CD8-positive, alpha-beta memory T cell (primary cell): ENCODE measurements at regions not wholly inside any gene's neighbourhood (a gene's known extent, or its start where the extent isn't known, plus 50 kb on each side); places are given as distances from the start of the nearest gene placed in this dataset.
"Not testable (repeated sequence)": the region's sequence is repeated elsewhere in the genome, so short reads cannot be mapped to it uniquely, and the experiment has no call there.

ENCODE experiments used
- CTCF ChIA-PET: fragments of 350-600 bp; sonication (Branson Sonifier 250); formaldehyde crosslinking; loops from one replicate; lab custom pipeline; 2021; ENCODE audit warnings: antibody characterized with exemption; lab: Charles Lee
- POLR2A ChIA-PET: fragments of 350-600 bp; sonication (Branson Sonifier 250); formaldehyde crosslinking; loops from one replicate; lab custom pipeline; 2021; ENCODE audit warnings: antibody characterized with exemption; lab: Charles Lee
- DNase-seq, 5 donors: peaks; one replicate each; pipeline versions ENCODE4 v3.0.0 to v3.0.0-alpha.2; 2020 to 2022; ENCODE audit warnings: mixed read lengths in 1 of 5
- H3K27ac ChIP-seq: one replicate; pipeline ENCODE4 v1.7.0; 2013; ENCODE audit warnings: low read depth, mild to moderate bottlenecking, low read length, moderate library complexity
- H3K27me3 ChIP-seq: 2 replicates; pipeline ENCODE4 v1.7.0; 2013; ENCODE audit warnings: low read length, mild to moderate bottlenecking; ENCODE audit not compliant: insufficient read depth, poor library complexity, severe bottlenecking
- H3K36me3 ChIP-seq: 2 replicates; pipeline ENCODE4 v1.7.0; 2013; ENCODE audit warnings: mild to moderate bottlenecking, low read length, moderate library complexity; ENCODE audit not compliant: insufficient read depth
- H3K4me1 ChIP-seq: 2 replicates; pipeline ENCODE4 v1.7.0; 2013; ENCODE audit warnings: mild to moderate bottlenecking, low read length, moderate library complexity; ENCODE audit not compliant: insufficient read depth
- H3K4me3 ChIP-seq: 2 replicates; pipeline ENCODE4 v1.7.0; 2013; ENCODE audit warnings: mild to moderate bottlenecking, low read length
- H3K9me3 ChIP-seq: 2 replicates; pipeline ENCODE4 v1.7.0; 2013; ENCODE audit warnings: mild to moderate bottlenecking, low read length
- H3K27ac Mint-ChIP-seq, 8 donors: one replicate each; pipeline ENCODE4 v1.8.0; 2020 to 2021; ENCODE audit warnings: mixed read lengths in 8 of 8, mild to moderate bottlenecking in 6 of 8, inconsistent platforms in 3 of 8, moderate library complexity in 3 of 8
- H3K27me3 Mint-ChIP-seq, 2 donors: one replicate each; pipeline ENCODE4 v1.8.0; 2020 to 2021; ENCODE audit warnings: mixed read lengths in 2 of 2, mild to moderate bottlenecking in 1 of 2, moderate library complexity in 1 of 2
- H3K36me3 Mint-ChIP-seq, 3 donors: one replicate each; pipeline ENCODE4 v1.8.0; 2020 to 2021; ENCODE audit warnings: mixed read lengths in 3 of 3, inconsistent platforms in 1 of 3, mild to moderate bottlenecking in 1 of 3
- H3K4me1 Mint-ChIP-seq, 3 donors: one replicate each; pipeline ENCODE4 v1.8.0; 2020 to 2021; ENCODE audit warnings: mixed read lengths in 3 of 3, inconsistent platforms in 1 of 3, mild to moderate bottlenecking in 1 of 3
- H3K4me3 Mint-ChIP-seq, 7 donors: one replicate each; pipeline ENCODE4 v1.8.0; 2020 to 2021; ENCODE audit warnings: mixed read lengths in 7 of 7, mild to moderate bottlenecking in 6 of 7, moderate library complexity in 4 of 7, inconsistent platforms in 2 of 7
- H3K9me3 Mint-ChIP-seq, 5 donors: one replicate each; pipeline ENCODE4 v1.8.0; 2020 to 2022; ENCODE audit warnings: mixed read lengths in 5 of 5, mild to moderate bottlenecking in 3 of 5, moderate library complexity in 2 of 5, inconsistent platforms in 1 of 5

- H3K4me3 ChIP-seq, result no peak overlapping the region
- Mint-ChIP-seq H3K4me3 (no peak overlapping the region), H3K9me3 (peaks cover 7 to 21% (median 11%) of the 10 kb centered on the region in 5 donors), H3K4me1 (no peaks in the 10 kb centered on the region), H3K27me3 (no peaks in the 10 kb centered on the region), H3K36me3 (peaks cover 0 to 11% (median 2%) of the 10 kb centered on the region in 3 donors), H3K27ac (peak overlapping the region in 1 of 8 donors; percentile 14)
- no peak for DNase-seq
- no peaks in the 10 kb centered on the region for H3K36me3 ChIP-seq
- CTCF ChIA-PET, result interaction anchor here (1.3 kb wide), 1 partner anchor 11 kb away, joined by 3 read pairs; no protein-coding TSS in a partner anchor
- H3K27me3 ChIP-seq, result no peaks in the 10 kb centered on the region
- H3K9me3 ChIP-seq, result no peaks in the 10 kb centered on the region
- H3K27ac ChIP-seq, result no peak overlapping the region
- no peaks in the 10 kb centered on the region for H3K4me1 ChIP-seq
- POLR2A ChIA-PET, result no interaction called here
Measured at GRCh38 chr13:73317140-73317539, 258.3 kb downstream of the KLF5 start.

GRCh38 chr13:73310366-73310765 lies 251.6 kb downstream of the KLF5 start:
- H3K27me3 Mint-ChIP-seq, result peaks cover 8 to 14% of the 10 kb centered on the region in 2 donors
- H3K36me3 Mint-ChIP-seq, result peaks cover 0 to 11% (median 2%) of the 10 kb centered on the region in 3 donors
- no peak overlapping the region for H3K27ac Mint-ChIP-seq
- H3K4me1 Mint-ChIP-seq, result no peaks in the 10 kb centered on the region
- H3K9me3 ChIP-seq, result no peaks in the 10 kb centered on the region
- H3K4me1 ChIP-seq, result no peaks in the 10 kb centered on the region
- no peak overlapping the region for H3K4me3 ChIP-seq
- DNase-seq, result no peak
- no peaks in the 10 kb centered on the region for H3K27me3 ChIP-seq
- H3K36me3 ChIP-seq, result no peaks in the 10 kb centered on the region
- H3K27ac ChIP-seq, result no peak overlapping the region
- ChIA-PET POLR2A (no interaction called here), CTCF (no interaction called here)
- no peak overlapping the region for H3K4me3 Mint-ChIP-seq
- H3K9me3 Mint-ChIP-seq, result peaks cover 7 to 23% (median 11%) of the 10 kb centered on the region in 5 donors

DNA sequence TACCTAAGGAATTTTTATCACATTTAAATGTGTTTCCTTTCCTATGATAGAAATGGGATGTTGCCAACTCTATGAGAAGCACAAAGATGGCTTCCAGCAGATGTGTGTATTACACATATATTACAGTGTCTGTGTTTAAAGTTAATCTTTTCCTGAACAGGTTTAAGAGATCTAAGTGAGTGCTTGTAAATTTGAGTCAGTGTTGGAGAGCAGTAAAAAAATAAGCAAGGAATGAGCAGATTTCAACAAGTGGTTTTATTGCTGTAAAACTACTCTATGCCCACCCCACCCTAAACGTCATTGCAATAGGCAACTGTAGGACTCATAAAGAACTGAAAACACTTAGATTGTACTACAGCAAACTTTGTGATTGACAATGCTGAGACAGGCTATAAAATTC lies 248.7 kb downstream of the KLF5 start:
- no peaks in the 10 kb centered on the region for H3K9me3 ChIP-seq
- H3K36me3 ChIP-seq, result no peaks in the 10 kb centered on the region
- no peak for DNase-seq
- Mint-ChIP-seq H3K27me3 (peaks cover 12 to 14% of the 10 kb centered on the region in 2 donors), H3K9me3 (peaks cover 0 to 5% (median 3%) of the 10 kb centered on the region in 5 donors), H3K27ac (no peak overlapping the region), H3K4me1 (no peaks in the 10 kb centered on the region), H3K36me3 (no peaks in the 10 kb centered on the region), H3K4me3 (no peak overlapping the region)
- no peaks in the 10 kb centered on the region for H3K4me1 ChIP-seq
- ChIA-PET CTCF (no interaction called here), POLR2A (no interaction called here)
- no peaks in the 10 kb centered on the region for H3K27me3 ChIP-seq
- no peak overlapping the region for H3K27ac ChIP-seq
- no peak overlapping the region for H3K4me3 ChIP-seq

DNA sequence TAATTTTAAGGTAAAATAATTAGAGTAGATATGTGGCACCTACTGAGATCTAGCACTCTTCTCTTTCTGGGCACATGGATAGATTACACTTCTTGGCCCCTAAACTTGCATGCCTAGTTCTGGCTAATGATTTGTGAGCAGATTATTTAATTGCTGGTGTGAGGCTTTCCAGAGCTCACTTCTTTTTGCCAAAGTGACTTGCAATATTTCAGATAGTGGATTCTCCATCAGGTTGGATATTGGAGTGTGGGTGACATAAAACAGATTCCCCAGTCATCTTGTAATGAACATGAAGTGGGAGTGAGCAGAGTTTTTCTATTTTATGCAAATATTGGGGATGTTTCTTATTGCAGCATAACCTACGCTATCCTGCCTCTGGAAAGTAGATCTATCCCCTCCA lies 247.9 kb downstream of the KLF5 start:
- Histone ChIP-seq H3K4me1 (no peaks in the 10 kb centered on the region), H3K27ac (no peak overlapping the region), H3K4me3 (no peak overlapping the region), H3K36me3 (no peaks in the 10 kb centered on the region), H3K9me3 (no peaks in the 10 kb centered on the region), H3K27me3 (no peaks in the 10 kb centered on the region)
- CTCF ChIA-PET, result interaction anchor here (1.0 kb wide), 1 partner anchor 11 kb away, joined by 3 read pairs; no protein-coding TSS in a partner anchor
- POLR2A ChIA-PET, result no interaction called here
- no peak overlapping the region for H3K27ac Mint-ChIP-seq
- peaks cover 0 to 1% (median 0%) of the 10 kb centered on the region in 5 donors for H3K9me3 Mint-ChIP-seq
- no peak overlapping the region for H3K4me3 Mint-ChIP-seq
- H3K4me1 Mint-ChIP-seq, result no peaks in the 10 kb centered on the region
- no peaks in the 10 kb centered on the region for H3K36me3 Mint-ChIP-seq
- no peak for DNase-seq
- peaks cover 9 to 14% of the 10 kb centered on the region in 2 donors for H3K27me3 Mint-ChIP-seq

GRCh38 chr13:73304442-73304841 lies 245.6 kb downstream of the KLF5 start:
- no peak overlapping the region for H3K4me3 Mint-ChIP-seq
- H3K4me3 ChIP-seq, result no peak overlapping the region

DNA sequence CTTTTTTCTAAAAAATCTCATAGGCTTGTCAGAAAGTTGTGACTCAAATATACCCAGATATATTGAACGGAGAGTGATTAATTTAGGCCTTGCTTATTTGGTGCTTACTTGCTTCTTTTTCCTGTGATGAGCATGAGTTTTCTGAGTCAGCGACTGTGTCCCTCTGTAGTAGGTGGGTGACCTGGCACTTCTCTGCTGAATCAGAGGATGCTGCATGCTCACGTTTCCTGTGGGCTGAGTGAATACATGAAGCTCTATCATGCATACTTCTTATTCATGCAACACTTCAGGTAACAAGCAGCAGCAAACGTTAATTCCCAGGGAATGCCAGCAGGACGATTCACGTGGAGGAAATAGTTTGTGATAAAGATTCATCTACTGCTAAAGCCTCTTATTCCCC lies 245.0 kb downstream of the KLF5 start:
- POLR2A ChIA-PET, result no interaction called here
- CTCF ChIA-PET, result no interaction called here
- no peaks in the 10 kb centered on the region for H3K36me3 ChIP-seq
- no peaks in the 10 kb centered on the region for H3K4me1 ChIP-seq
- H3K27ac ChIP-seq, result no peak overlapping the region
- H3K27ac Mint-ChIP-seq, result no peak overlapping the region
- H3K9me3 Mint-ChIP-seq, result no peaks in the 10 kb centered on the region
- no peaks in the 10 kb centered on the region for H3K27me3 ChIP-seq
- no peaks in the 10 kb centered on the region for H3K4me1 Mint-ChIP-seq
- DNase-seq, result no peak
- H3K27me3 Mint-ChIP-seq, result peaks cover under 1 to 11% of the 10 kb centered on the region in 2 donors
- no peaks in the 10 kb centered on the region for H3K36me3 Mint-ChIP-seq
- no peak overlapping the region for H3K4me3 ChIP-seq
- H3K9me3 ChIP-seq, result no peaks in the 10 kb centered on the region
- H3K4me3 Mint-ChIP-seq, result no peak overlapping the region

More at GRCh38 chr13:73304442-73304841, 245.6 kb downstream of the KLF5 start:
- Histone ChIP-seq H3K9me3 (no peaks in the 10 kb centered on the region), H3K27ac (no peak overlapping the region), H3K27me3 (no peaks in the 10 kb centered on the region), H3K4me1 (no peaks in the 10 kb centered on the region), H3K36me3 (no peaks in the 10 kb centered on the region)
- DNase-seq, result no peak
- H3K9me3 Mint-ChIP-seq, result no peaks in the 10 kb centered on the region
- H3K36me3 Mint-ChIP-seq, result no peaks in the 10 kb centered on the region
- H3K27me3 Mint-ChIP-seq, result peaks cover 6 to 11% of the 10 kb centered on the region in 2 donors
- CTCF ChIA-PET, result interaction anchor here (1.3 kb wide), 1 partner anchor 10 kb away, joined by 3 read pairs; no protein-coding TSS in a partner anchor
- H3K4me1 Mint-ChIP-seq, result no peaks in the 10 kb centered on the region
- H3K27ac Mint-ChIP-seq, result no peak overlapping the region
- POLR2A ChIA-PET, result no interaction called here

GRCh38 chr13:73301622-73302021 lies 242.8 kb downstream of the KLF5 start:
- H3K36me3 Mint-ChIP-seq, H3K9me3 Mint-ChIP-seq, POLR2A ChIA-PET, H3K27me3 ChIP-seq, H3K9me3 ChIP-seq, DNase-seq, CTCF ChIA-PET, H3K4me3 ChIP-seq, H3K27ac ChIP-seq, H3K4me3 Mint-ChIP-seq, H3K36me3 ChIP-seq, H3K4me1 ChIP-seq, H3K27ac Mint-ChIP-seq, H3K4me1 Mint-ChIP-seq: not testable (repeated sequence)
- peaks cover 0 to 11% of the 10 kb centered on the region in 2 donors for H3K27me3 Mint-ChIP-seq

GRCh38 chr13:73300718-73301425 lies 242.1 kb downstream of the KLF5 start:
- H3K9me3 ChIP-seq, result no peaks in the 10 kb centered on the region
- no peaks in the 10 kb centered on the region for H3K4me1 ChIP-seq
- no peak for DNase-seq
- H3K27ac Mint-ChIP-seq, result no peak overlapping the region
- H3K27me3 ChIP-seq, result no peaks in the 10 kb centered on the region
- peaks cover 0 to 8% of the 10 kb centered on the region in 2 donors for H3K27me3 Mint-ChIP-seq
- H3K4me1 Mint-ChIP-seq, result no peaks in the 10 kb centered on the region
- ChIA-PET POLR2A (no interaction called here), CTCF (no interaction called here)
- no peaks in the 10 kb centered on the region for H3K36me3 Mint-ChIP-seq
- H3K4me3 Mint-ChIP-seq, result no peak overlapping the region
- no peaks in the 10 kb centered on the region for H3K36me3 ChIP-seq
- no peak overlapping the region for H3K27ac ChIP-seq
- no peak overlapping the region for H3K4me3 ChIP-seq
- no peaks in the 10 kb centered on the region for H3K9me3 Mint-ChIP-seq
